HFFc6 (cell line): ENCODE measurements at regions not wholly inside any gene's neighbourhood (a gene's known extent, or its start where the extent isn't known, plus 50 kb on each side); places are given as distances from the start of the nearest gene placed in this dataset.

Experiments used
- DNase-seq: peaks from one replicate; pipeline ENCODE4 v3.0.0-alpha.2; 2018
- H3K27ac Mint-ChIP-seq: 2 replicates; pipeline ENCODE4 v1.8.0; 2020; ENCODE audit warnings: mild to moderate bottlenecking, mixed read lengths
- H3K27me3 Mint-ChIP-seq: 2 replicates; pipeline ENCODE4 v1.8.0; 2021; ENCODE audit warnings: mild to moderate bottlenecking, moderate library complexity, mixed read lengths; ENCODE audit not compliant: insufficient read depth
- H3K36me3 Mint-ChIP-seq: 2 replicates; pipeline ENCODE4 v1.8.0; 2021; ENCODE audit warnings: low read depth, mixed read lengths
- H3K4me1 Mint-ChIP-seq: 2 replicates; pipeline ENCODE4 v1.8.0; 2020; ENCODE audit warnings: low read depth, mixed read lengths
- H3K4me3 Mint-ChIP-seq: 2 replicates; pipeline ENCODE4 v1.8.0; 2020; ENCODE audit warnings: mild to moderate bottlenecking, moderate library complexity, mixed read lengths
- H3K9me3 Mint-ChIP-seq: 2 replicates; pipeline ENCODE4 v1.8.0; 2020; ENCODE audit warnings: mild to moderate bottlenecking, mixed read lengths
- CTCF ChIP-seq: fragments of 200-600 bp; sonication (generic); IDR thresholded peaks from 2 replicates; pipeline ENCODE4 v1.5.0; 2021; ENCODE audit warnings: antibody characterized with exemption, mild to moderate bottlenecking

- Mint-ChIP-seq H3K4me1 (no peaks in the 10 kb centered on the region), H3K36me3 (peaks cover 12% of the 10 kb centered on the region), H3K27me3 (no peaks in the 10 kb centered on the region), H3K27ac (no peak overlapping the region), H3K4me3 (no peak overlapping the region), H3K9me3 (peaks cover 63% of the 10 kb centered on the region)
- TF ChIP-seq CTCF, result no peak
- DNase-seq, result no peak
These were observed 371.6 kb downstream of the MCTP2 start for GRCh38 chr15:94602754-94603470.

GRCh38 chr15:94606286-94606685, 374.9 kb downstream of the MCTP2 start:
- H3K27ac Mint-ChIP-seq, result no peak overlapping the region
- no peak for DNase-seq
- H3K9me3 Mint-ChIP-seq, result peaks cover 53% of the 10 kb centered on the region
- H3K4me1 Mint-ChIP-seq, result no peaks in the 10 kb centered on the region
- TF ChIP-seq CTCF, result no peak
- H3K36me3 Mint-ChIP-seq, result peaks cover 16% of the 10 kb centered on the region
- no peak overlapping the region for H3K4me3 Mint-ChIP-seq
- no peaks in the 10 kb centered on the region for H3K27me3 Mint-ChIP-seq

GRCh38 chr15:94607176-94607654, 375.9 kb downstream of the MCTP2 start:
- no peak overlapping the region for H3K4me3 Mint-ChIP-seq
- H3K27me3 Mint-ChIP-seq, result no peaks in the 10 kb centered on the region
- TF ChIP-seq CTCF, result no peak
- DNase-seq, result no peak
- H3K27ac Mint-ChIP-seq, result no peak overlapping the region
- no peaks in the 10 kb centered on the region for H3K4me1 Mint-ChIP-seq
- peaks cover 16% of the 10 kb centered on the region for H3K36me3 Mint-ChIP-seq
- peaks cover 60% of the 10 kb centered on the region for H3K9me3 Mint-ChIP-seq

- TF ChIP-seq CTCF, result no peak
- Mint-ChIP-seq H3K4me3 (no peak overlapping the region), H3K4me1 (no peaks in the 10 kb centered on the region), H3K27ac (no peak overlapping the region), H3K27me3 (no peaks in the 10 kb centered on the region), H3K9me3 (peaks cover 61% of the 10 kb centered on the region), H3K36me3 (peaks cover 16% of the 10 kb centered on the region)
- DNase-seq, result no peak
These were observed 378.7 kb downstream of the MCTP2 start for GRCh38 chr15:94610069-94610468.

- Mint-ChIP-seq H3K27ac (no peak overlapping the region), H3K4me3 (no peak overlapping the region), H3K4me1 (no peaks in the 10 kb centered on the region), H3K27me3 (no peaks in the 10 kb centered on the region), H3K36me3 (peaks cover 13% of the 10 kb centered on the region), H3K9me3 (peaks cover 57% of the 10 kb centered on the region)
- TF ChIP-seq CTCF, result no peak
- DNase-seq, result no peak
These were observed 379.1 kb downstream of the MCTP2 start for GRCh38 chr15:94610485-94610884.
